Activated CD4-positive, alpha-beta T cell treated with anti-CD3 and anti-CD28 coated beads for 48 hours (primary cell): ENCODE measurements at regions not wholly inside any gene's neighbourhood (a gene's known extent, or its start where the extent isn't known, plus 50 kb on each side); places are given as distances from the start of the nearest gene placed in this dataset.

Experiments used
- DNase-seq: peaks from one replicate; pipeline ENCODE4 v3.0.0-alpha.2; 2020

DNA sequence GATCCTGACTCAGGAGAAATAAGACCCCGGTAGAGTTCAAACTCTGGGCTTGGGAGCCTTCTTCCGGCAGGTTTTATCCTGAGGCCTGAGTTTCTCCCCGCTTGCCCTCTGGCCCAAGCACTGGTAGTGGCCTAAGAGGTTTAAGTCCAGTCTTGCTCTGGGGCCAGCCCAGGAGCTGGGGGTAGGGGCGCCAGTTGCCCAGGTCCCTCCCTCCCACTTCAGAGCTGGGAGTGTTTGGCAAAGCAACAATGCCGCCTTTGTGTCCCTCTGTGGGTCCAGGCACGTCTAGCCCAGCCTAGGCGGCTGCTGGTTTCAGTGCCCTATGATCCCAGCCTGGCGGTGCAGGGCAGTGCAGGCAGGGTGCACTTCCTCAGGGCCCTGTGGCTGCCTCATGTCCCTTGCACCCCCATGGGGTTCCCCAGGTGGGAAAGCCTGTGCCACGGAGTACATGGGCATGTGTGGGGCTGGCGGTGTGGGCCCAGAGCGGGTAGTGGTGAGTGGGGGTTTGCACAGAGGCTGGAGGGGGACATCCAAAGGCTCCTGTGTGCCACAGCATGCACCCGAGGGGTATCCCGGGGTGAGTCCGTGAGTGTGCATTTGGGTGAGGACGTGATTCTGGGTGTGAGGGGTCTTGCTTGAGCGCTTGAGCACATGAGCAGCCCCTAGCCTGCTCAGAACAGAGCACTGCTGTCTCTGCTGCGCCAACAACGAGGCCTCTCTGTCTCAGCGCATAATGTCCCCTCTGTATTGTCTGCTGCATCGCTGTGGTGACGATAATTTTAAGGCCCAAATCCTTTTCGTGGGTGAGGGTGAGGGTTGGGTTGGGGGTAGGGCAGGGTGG lies 61.7 kb upstream of the PSD2 start:
- no peak for DNase-seq

DNA sequence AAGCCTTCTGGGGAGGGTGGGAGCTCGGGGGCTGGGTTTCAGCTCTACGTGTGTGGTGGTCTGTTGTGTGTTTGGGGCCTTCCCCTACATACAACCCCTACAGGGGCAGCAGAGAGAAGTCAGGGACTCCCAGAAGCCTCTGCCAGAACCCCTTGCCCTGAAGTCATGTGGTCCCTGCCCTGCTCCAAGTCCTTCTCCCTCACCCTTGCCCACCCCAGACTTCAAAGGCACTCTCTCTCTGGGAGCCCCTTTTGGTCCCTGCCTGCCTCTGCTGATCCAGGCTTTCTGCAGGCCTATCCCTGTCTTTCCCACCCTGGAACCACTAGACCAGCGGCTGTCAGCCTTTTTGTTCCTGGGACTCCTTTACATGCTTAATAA lies 61.1 kb upstream of the PSD2 start:
- no peak for DNase-seq

DNA sequence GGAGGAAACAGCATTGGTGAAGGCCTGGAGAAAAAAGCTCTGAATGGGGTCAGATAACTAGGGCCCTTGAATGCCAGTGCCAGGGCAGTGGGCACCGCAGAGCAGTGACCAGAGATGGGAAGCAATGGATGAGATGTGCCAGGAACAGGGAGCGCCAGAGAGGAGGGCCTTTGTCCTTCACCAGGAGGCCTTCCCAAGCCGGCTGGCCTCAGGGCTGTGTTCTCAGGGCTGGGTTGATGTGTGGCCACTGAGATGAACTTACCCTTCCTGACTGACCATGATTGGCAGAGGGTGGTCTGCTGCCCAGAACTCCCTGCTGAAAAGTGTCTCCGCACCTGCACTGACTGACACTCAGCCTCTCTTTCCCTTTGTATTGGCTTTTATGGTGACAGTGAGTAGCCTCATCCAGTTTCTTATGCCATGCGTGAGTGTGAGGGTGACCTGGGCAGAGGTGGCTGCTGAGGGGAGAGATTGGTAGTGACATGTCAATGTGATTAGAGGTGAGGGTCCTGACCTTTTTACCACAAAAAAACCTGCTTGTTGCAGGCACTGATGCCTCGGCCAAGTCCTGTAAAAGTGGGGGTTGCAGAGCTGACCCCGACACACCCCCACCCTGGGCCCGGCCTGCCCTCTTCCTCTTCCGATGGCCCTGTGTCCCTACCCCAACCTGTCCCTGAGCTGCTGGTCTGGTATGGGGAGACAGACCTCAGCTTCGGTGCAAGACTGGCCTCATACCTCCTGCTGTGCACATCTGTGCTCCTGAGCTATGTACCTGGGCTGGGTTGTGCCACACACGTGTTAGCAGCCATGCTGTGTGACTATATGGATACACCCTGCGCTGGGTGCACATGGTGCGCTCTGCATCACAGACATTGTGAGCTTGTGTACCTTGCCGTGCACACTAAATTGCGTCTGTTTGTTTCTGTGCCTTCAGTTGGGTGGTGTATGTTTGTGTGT lies 57.1 kb upstream of the PSD2 start:
- DNase-seq = no peak

DNA sequence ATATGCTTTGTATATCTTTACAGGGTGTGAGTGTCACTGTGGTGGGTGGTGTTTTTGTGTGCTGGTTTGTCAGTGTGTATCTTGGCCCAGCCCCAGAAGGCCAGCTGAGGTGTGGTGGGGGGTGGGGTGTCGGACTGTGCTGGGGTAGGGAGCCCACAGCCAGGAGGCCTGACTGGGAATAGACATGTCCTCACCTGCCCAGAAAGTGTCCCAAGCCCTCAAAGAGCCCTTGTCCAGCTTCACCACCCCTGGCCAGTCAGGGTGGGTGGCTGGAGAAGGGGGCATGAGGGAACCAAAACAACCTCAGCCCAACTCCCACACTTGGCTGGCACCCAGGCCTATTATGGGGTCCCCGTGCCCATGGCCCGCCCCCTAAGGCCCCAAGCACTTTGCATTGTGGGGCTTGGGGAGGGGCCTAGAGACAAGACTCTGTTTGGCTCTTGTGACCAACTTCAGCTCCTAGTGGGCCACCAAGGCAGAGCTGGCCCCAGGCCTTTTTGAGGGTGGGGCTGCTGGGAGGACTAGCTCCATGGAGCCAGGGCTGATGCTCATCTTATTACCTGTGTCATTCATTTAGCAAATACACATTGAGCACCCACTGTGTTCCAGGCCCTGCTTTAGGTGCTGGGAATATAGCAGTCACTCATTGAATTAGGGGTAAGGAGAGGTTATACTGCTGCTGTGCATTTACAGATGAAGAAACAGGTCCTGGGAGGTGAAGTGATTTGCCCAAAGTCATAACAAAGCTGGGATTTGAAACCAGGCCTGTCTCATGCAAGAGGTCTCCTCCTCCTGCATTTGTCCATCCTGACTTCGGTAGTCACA lies 56.2 kb upstream of the PSD2 start:
- no peak for DNase-seq

DNA sequence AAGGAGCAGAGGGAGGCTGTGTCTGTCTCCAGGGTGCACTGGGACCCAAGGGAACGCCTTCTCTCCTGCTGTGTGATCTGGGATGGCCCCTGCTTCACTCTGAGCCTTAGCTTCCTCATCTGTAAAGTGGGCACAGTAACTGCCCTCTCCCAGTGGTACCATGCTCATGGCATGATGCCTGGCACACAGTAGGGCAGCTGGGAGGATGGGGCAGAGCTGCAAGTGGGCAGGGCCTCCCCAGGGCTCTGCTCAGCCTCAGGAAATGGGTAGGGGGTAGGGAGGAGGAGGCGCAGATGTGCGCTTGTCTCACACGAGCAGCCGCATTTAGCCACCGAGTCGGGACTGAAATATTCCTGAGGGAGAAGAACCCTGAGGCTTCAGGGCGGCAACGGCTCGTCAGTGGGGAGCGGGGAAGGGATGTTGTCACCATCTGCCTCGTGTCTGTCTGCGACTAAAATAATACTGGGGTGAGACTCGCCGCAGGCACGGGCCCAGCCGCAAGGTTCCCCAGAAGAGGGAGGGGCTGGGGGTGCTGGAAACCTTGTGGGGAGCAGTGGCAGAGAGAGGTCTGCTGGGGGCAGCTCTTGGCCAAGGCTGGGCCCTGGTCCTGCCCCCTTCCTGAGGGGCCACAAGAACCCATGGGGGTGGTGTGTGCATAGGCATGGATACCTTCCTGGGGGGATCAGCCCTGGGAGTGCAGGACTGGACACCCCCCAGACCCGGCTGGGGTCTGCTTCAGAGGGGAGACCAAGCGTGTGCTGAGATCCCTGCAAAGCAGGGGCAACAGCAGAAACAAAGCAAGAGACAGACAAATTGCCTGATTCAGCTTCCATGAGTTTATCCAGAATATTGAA lies 55.2 kb upstream of the PSD2 start:
- no peak for DNase-seq

DNA sequence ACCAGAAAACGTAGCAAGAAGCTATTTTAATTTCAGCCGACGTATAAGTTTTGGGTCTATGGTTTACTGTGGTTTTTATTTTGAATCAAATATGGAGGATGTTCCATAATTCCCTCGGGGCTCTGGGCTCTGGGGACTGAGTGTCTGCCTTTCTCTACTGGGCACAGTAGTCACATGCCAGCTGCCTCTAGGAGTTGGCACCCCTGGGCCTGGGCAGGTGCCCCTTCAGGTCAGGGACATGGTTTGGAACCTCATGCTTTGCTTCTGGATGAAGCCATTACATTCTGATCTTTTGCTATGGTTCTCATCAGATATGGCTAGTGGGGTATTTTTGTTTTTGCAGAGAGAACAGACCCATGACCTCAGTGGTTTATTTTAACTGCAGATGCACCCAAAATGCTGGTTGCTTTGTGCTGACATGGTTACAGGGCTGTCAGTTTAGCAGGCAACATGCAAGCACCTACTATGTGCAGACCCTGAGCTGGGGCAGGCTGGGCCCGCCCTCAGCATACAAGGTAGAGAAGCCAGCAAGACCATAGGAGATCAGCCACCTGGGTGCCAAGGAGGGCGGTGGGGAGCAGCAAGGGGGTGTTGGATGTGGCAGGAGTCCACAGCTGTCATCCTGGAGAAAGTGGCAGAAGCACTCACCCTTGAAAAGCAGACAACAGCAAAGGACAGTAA lies 54.5 kb upstream of the PSD2 start:
- no peak for DNase-seq

DNA sequence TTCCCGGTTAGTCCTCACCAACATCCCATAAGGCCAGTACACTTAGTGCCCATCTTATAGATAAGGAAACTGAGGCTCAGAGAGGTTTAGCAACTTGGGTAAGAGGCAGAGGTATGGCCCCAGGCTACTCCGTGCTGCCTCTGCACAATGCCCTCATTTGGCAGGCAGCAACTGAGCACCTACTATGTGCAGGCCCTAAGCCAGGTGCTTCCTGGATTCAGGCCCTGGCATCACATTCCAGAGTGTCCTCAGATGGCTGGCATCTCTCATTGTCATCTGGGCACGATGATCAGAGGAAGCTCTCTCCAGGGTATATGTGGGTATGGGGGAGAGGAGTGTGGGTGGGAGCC lies 53.8 kb upstream of the PSD2 start:
- no peak for DNase-seq

DNA sequence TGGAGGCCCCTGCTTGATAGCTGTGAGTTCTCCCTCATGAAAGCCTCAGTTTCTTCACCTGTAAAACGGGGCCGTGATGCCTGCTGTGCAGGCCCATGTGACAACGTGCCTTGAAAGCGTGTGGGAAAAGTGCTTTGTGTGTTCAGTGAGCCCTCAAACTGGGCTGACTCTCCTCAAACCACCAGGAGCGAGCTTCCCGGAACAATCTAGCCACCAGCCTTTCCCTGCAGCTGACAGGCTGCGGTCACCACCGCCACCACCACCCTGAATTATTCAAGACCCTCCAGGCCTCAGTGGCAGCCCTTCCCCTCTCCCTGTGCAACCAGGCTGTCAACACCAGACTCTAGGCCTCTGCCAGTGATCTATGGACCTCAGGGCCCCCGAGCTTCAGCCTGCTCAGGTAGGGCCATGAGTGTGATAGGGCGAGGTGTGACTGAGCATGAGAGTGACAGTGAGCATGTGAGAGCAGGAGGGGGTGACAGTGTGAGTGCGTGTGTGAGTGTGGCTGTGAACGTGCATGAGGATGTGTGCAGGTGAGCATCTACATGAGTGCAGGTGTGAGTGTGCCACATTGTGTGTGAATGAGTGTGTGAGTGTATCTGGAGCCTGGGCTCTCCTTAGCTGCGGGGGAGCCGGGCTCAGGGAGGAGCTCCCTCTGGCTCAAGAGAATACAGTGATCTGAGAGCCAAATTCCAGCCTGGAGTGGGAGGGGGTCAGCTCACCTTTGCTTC lies 53.3 kb upstream of the PSD2 start:
- DNase-seq = no peak

DNA sequence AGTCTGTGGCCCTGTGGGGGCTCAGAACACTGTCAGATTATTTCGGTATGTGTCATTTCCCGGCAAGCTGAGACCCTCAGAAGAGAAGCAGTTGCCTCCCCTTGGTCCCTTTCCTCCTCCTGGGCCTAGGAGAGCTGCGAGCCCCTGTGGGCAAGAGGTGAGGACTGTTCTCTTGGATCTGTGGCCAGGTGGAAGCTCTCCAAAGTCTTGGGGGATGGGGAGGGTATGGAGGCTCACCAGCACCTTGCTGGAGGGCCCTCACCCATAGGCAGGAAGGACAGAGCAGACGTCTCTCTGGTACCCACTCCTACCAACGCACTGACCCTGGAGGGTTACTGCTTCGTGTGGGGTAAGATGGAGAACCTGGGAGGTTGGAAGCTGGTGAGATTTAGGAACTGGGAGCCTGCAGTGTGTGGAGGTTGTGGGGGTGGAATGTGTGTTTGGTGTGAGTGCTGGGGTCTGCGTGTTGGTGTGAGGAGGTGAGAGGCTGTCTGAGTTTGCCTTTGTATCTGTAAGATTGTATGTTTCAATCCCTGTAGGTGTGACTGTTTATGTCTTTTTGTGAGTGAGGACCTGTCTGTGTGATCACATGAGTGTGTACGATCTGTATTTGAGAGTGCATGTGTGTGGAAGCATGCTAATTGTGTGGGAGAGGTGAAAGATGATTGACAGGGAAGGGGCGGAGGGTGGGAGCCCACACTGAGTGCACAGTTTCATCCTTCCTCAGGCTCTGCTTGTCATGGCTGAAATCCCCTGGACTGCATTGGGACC lies 52.4 kb upstream of the PSD2 start:
- DNase-seq = no peak

DNA sequence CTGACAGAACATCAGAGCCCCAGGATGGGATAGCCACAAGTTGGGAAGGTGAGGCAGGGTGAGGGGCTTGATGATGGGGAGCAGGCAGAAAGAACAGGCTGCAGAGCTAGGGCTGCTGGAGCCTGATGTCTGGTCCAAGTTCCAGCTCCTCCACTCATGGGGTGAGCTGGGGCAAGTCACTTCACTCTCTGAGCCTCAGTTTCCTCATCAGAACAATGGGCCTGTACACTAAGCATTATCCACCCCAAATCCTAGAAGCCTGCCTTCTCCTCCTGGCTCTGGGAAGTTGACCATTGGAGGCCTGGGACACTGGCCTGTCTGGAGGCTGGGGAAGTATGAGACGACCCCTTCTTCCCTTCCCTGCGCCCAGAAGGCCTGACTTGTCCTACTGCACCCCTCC lies 51.8 kb upstream of the PSD2 start:
- DNase-seq = no peak

DNA sequence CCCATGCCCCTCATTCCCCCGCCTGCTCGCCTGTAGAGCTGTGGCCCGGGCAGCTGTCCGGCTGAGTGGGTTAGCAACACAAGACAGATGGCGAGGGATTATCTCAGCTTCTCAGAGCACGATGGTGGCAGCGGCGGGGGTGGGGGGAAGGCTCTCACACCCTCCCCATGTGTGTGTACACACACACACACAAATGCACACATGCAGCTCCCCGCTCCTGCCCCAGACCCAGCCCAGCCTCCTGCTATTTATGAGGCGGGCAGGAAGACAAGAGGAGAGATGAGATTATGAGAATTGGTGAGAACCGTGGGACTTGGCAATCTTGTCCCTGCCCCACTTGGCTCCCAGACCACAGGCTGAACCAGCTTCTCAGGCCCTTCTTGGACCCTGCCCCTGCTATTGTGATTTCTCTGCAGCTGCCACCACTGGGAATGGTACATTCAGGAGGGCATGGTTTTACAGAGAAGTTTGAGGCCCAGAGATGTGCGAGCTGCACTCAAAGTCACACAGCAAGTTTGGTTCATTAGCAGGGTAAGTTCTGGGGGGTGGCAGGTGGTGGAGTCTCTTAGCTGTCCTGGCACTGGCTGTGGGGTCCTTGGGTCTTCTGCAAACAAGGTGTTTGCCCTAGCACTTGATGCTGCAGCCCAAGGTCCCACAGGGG lies 51.0 kb upstream of the PSD2 start:
- no peak for DNase-seq

DNA sequence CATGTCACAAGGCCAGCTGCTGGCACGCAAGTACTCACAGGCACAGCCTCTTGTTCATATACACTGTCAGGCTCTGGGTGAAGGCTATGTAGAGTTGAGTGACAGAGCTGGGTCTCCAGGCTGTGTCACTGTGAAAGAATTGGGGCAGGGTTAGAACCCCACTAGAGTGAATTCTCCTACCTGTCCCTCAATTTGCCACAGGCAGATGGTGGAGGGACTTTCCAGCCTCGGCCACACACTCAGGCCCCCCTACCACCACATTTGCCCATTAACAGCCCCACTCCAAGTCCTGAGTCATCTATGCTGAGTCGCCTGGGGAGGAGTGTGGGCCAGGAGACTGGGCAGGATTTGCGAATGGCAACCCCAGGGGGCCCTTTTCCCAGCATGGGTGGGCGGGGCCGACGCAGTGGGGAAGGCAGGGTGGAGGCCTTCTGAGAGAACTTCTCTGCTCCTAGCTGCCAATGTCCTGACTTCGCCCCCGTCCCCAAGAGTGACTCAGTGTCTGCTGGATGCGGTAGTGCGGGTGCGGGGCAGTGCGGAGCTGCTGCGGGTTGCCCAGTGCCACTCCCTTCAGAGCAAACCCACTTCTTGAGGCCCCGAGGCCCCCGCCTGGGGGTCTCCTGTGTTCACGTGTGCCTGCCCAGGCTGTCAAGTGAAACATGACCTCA lies 50.3 kb upstream of the PSD2 start:
- DNase-seq = peak; percentile 53

DNA sequence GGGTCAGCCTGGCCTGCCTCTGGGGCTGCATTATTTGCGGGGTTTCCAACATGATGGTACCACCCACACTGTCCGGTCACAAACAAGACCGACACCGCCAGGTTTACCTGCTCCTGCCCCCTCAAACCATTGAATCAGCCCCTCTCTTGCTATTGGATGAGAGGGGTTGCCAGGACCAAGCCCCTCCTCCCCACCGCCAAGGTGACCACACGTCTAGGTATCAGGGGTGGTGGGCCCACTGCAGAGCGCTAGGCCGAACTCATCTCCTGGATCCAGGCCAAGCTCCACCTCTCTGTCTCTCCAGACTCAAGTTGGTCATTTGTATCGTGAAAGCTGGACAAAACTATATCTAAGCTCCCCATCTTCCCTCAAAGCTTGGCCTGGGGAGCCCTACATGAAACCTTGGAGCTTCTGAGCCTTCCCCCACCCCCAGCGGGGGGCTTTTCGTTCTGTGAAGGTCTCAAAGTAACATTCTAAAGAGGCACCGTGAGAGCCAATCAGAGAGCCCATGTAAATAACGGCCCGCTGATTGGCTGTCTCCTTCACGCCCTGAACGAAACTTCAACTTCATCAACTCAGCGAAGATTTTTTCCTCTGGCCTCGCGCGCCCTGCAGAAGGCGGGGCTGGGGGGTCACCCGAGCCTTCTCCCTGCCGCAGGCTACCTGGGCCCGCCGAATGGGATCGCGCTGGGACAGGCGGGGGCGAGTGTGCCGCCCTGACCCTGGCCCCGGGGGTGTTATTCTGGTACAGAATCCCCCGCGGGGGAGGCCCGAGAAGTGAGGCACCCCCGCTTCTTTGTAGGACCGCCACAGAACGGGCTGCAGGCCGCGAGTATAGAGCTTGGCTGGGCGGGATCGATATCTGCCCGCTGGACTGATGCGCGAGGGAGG lies 49.6 kb upstream of the PSD2 start:
- DNase-seq = peak; percentile 62
